ENCODE measurements at regions not wholly inside any gene's neighbourhood (a gene's known extent, or its start where the extent isn't known, plus 50 kb on each side); places are given as distances from the start of the nearest gene placed in this dataset.

DNA sequence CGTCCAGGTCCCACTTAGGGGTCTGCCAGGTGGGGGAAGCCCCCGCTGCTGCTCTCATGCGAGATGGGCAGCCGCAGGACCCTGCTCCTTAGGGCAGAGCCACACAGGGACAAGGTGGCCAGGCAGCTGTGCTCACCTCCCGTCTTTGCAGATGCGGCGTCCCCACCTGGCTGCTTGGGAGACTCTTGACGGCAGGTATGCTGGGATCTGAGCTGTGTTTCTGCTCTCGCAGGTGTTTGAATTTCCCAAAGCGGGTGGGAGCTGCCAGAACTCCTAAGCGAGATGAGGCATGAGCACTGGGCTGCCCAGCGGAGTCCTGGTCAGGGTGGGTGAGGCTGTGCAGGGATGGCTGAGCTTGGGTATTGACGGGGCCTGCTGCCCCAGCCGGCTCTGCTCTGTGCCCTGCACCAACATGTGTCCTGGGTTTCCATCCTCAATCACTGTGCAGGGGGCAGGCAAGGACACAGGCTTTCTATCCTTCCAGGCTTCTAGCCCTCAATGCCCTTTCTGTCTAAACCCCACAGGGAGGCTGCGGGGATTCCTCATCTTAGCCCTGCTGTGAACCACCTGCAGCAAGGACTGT is 151.4 kb downstream of the ICE1 start:
- TF ChIP-seq, protein P1, sequence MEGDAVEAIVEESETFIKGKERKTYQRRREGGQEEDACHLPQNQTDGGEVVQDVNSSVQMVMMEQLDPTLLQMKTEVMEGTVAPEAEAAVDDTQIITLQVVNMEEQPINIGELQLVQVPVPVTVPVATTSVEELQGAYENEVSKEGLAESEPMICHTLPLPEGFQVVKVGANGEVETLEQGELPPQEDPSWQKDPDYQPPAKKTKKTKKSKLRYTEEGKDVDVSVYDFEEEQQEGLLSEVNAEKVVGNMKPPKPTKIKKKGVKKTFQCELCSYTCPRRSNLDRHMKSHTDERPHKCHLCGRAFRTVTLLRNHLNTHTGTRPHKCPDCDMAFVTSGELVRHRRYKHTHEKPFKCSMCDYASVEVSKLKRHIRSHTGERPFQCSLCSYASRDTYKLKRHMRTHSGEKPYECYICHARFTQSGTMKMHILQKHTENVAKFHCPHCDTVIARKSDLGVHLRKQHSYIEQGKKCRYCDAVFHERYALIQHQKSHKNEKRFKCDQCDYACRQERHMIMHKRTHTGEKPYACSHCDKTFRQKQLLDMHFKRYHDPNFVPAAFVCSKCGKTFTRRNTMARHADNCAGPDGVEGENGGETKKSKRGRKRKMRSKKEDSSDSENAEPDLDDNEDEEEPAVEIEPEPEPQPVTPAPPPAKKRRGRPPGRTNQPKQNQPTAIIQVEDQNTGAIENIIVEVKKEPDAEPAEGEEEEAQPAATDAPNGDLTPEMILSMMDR (optimal IDR thresholded peaks at IDR 0.05 in 1 of 3, IDR thresholded peaks at IDR 0.05 in 1 of 3, conservative IDR thresholded peaks at IDR 0.05 in 1 of 3; ENCODE audit: extremely low read depth in 1 of 3, insufficient read depth in 2 of 3, low read length in 3 of 3), result no peak
- no peak for TF ChIP-seq EZH2 (IDR thresholded peaks at IDR 0.05; ENCODE audit: low read length)

All from keratinocyte (primary cell).